HG03571 (cell line): ENCODE measurements at regions not wholly inside any gene's neighbourhood (a gene's known extent, or its start where the extent isn't known, plus 50 kb on each side); places are given as distances from the start of the nearest gene placed in this dataset.

ENCODE experiments used
- ATAC-seq: cut with Tn5 transposase; IDR thresholded peaks from one replicate; pipeline ENCODE4 v1.9.1; 2021; ENCODE audit not compliant: unreplicated experiment

GRCh38 chr3:197353001-197353866 lies 54.8 kb upstream of the DLG1 start:
- no peak for ATAC-seq

- ATAC-seq = no peak
Observed at GRCh38 chr3:197352382-197352781, 54.0 kb upstream of the DLG1 start.

GRCh38 chr3:197350446-197350845 lies 52.0 kb upstream of the DLG1 start:
- no peak for ATAC-seq

GRCh38 chr3:197349368-197349767 lies 51.0 kb upstream of the DLG1 start:
- no peak for ATAC-seq
